ENCODE measurements at regions not wholly inside any gene's neighbourhood (a gene's known extent, or its start where the extent isn't known, plus 50 kb on each side); places are given as distances from the start of the nearest gene placed in this dataset.
"Not testable (repeated sequence)": the region's sequence is repeated elsewhere in the genome, so short reads cannot be mapped to it uniquely, and the experiment has no call there.

GRCh38 chr18:4765401-4765800 is 310.3 kb upstream of the DLGAP1 start:
- no peak for DNase-seq (ENCODE audit: low read depth in 2 of 2)

DNA sequence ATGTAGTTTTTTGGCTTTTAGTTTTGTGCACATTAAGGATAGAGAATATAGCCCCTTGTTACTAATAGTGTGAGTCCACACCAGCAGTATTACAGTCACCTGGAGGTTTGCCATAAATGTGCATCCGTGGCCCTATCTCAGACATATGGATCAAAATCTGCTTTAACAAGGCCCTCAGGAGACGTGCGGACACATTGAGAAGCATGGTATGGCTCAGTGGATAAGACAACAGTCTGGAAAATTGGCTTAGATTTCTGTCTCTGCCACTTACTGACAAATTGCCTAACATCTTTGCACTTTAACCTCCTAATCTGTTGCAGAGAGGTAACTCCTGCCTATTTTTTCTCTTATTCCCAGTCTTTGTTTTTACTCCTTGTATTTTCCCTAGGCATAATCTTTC is 307.2 kb upstream of the DLGAP1 start:
- no peak for DNase-seq (ENCODE audit: low read depth in 2 of 2)

DNA sequence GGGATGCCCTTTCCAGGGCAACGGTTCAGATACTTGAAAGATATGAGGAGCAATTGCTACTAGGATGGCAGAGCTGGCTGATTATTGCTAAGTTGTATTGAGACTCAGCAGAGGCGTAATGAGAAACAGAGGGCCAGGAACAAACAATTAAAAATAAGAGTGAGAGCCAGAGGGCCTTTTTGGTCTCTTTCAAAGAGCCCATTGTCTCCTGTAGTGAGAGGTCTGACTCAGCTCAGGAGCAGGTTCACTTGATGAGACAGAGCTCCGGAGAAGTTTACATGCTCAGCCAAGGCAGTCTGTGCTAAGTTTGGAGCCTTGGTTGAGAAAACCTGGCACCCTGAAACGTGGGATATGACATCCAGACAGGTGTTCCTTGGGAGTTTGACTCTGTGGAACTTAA is 303.9 kb upstream of the DLGAP1 start:
- no peak for DNase-seq (ENCODE audit: low read depth in 2 of 2)

DNA sequence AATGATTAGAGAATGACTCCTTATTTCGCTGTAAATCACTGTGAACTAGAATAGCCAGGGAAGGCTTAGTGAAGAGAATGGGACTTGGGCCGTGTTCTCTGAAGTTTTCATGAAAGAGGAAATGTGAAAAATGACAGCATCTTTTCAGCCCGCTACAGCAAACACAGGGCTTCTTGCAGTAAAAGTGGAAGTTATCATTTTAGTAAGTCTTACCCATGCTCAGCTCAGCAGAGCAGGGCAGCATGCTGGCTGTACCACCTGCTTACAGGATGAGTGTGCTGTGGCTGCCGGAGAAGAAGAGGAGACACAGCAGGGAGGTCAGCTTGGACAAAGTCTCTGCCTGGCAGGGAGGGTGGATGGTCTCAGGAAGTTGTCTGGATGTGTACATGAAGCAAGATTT is 300.7 kb upstream of the DLGAP1 start:
- no peak for DNase-seq (ENCODE audit: low read depth in 2 of 2)

- not testable (repeated sequence) for DNase-seq (ENCODE audit: low read depth in 2 of 2)
Measured at GRCh38 chr18:4753151-4753550, 298.0 kb upstream of the DLGAP1 start.

GRCh38 chr18:4751523-4751922 is 296.4 kb upstream of the DLGAP1 start:
- no peak for DNase-seq (ENCODE audit: low read depth in 2 of 2)

- DNase-seq (ENCODE audit: low read depth in 2 of 2): no peak
Measured at GRCh38 chr18:4750393-4751346, 295.6 kb upstream of the DLGAP1 start.

GRCh38 chr18:4748975-4749374 is 293.9 kb upstream of the DLGAP1 start:
- DNase-seq (ENCODE audit: low read depth in 2 of 2): no peak

- no peak for DNase-seq (ENCODE audit: low read depth in 2 of 2)
Measured at GRCh38 chr18:4734903-4735302, 279.8 kb upstream of the DLGAP1 start.

DNA sequence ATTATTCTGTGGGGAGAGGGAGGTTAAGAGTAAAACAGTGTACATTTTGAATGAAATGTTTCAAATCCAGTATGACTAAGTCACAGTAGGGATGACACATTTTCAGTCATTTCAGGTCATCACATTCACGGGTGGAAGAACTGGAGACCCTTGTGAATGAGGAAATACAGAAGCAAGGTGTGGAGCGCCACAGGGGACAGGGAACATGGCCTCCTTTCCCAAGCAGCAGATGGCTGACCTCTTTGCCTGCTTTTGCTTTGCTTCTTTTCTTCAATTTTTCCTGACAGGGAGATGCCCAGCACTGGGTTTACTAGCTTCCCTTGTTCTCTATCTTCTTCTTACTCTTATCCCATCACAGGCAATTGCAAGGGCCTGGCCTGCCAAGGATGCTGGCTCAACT is 278.9 kb upstream of the DLGAP1 start:
- no peak for DNase-seq (ENCODE audit: low read depth in 2 of 2)

- DNase-seq (ENCODE audit: low read depth in 2 of 2): no peak
Measured at GRCh38 chr18:4721545-4721944, 266.4 kb upstream of the DLGAP1 start.

GRCh38 chr18:4720518-4720917 is 265.4 kb upstream of the DLGAP1 start:
- no peak for DNase-seq (ENCODE audit: low read depth in 2 of 2)

DNA sequence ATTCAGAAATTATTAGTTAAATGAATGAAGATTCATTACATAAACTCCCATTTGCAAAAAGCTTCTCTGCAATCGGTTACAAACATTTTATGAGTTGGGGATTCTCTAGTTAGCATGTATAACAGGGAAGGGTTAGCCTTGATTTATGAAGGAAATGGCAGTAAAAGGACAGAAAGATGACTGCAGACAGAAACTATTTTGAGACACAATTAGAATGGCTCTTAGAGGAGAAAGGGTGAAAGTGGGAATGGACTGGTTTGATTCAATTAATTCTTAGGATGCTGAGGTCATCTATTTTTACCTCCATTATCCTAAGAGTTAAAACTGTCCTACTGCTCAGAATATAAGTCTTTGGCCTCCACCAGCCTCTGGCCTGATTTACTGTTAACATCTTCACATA is 250.8 kb upstream of the DLGAP1 start:
- no peak for DNase-seq (ENCODE audit: low read depth in 2 of 2)

DNA sequence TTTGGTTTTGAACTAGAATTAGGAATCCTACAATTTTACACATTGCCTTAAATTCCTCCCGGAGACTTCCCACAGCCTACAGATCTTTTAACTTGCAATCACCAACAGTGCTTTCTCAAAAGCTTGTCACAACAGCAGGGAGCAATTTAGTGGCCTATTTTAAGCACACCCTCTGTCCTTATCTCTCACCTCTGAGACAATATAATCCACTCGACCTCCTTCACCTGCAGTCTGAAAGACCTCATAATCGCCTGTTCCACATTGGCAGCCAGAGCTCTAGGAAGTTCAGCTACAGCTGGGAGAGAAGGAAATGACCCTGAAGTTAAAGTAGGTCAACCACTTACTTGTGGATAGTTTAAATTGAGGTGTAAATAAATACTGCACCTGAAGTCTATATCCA is 249.7 kb upstream of the DLGAP1 start:
- no peak for DNase-seq (ENCODE audit: low read depth in 2 of 2)

DNA sequence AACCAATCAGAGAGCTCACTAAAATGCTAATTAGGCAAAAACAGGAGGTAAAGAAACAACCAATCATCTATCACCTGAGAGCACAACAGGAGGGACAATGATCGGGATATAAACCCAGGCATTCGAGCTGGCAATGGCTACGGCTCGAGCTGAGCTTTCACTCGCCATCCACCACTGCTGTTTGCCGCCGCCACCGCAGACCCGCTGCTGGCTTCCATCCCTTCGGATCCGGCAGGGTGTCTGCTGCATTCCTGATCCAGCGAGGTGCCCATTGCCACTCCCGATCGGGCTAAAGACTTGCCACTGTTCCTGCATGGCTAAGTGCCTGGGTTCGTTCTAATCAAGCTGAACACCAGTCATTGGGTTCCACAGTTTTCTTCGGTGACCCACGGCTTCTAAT is 236.7 kb upstream of the DLGAP1 start:
- no peak for DNase-seq (ENCODE audit: low read depth in 2 of 2)

DNA sequence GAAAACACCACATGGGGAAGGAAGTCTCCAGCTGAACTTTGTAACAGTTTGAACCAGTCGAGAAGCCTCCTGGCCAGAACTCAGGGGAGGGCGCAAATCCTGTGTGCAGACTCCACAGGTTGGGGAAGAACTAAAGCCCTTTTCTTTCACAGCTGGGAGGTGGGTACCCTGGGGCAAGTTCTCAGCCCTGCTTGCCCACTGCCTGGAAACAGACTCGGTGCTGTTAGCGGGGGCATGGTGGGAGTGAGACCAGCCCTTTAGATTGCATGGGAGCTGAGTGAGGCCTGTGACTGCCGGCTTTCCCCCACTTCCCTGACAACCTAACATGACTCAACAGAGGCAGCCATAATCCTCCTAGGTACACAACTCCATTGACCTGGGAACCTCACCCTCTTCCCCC is 223.6 kb upstream of the DLGAP1 start:
- not testable (repeated sequence) for DNase-seq (ENCODE audit: low read depth in 2 of 2)

GRCh38 chr18:4677006-4677405 is 221.9 kb upstream of the DLGAP1 start:
- no peak for DNase-seq (ENCODE audit: low read depth in 2 of 2)

DNA sequence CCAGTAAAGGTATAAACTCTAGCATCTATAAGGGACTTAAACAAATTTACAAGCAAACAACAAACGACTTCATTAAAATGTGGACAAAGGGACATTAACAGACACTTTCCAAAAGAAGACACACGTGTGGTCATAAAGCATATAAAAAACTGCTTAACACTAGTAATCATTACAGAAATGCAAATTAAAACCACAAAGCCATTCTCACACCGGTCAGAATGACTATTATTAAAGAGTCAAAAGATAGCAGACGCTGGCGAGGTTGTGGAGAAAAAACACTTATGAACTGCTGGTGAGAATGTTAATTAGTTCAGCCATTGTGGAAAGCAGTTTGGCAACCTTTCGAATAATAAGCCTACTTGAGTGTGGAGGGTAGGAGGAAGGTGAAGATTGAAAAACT is 217.1 kb upstream of the DLGAP1 start:
- no peak for DNase-seq (ENCODE audit: low read depth in 2 of 2)

DNA sequence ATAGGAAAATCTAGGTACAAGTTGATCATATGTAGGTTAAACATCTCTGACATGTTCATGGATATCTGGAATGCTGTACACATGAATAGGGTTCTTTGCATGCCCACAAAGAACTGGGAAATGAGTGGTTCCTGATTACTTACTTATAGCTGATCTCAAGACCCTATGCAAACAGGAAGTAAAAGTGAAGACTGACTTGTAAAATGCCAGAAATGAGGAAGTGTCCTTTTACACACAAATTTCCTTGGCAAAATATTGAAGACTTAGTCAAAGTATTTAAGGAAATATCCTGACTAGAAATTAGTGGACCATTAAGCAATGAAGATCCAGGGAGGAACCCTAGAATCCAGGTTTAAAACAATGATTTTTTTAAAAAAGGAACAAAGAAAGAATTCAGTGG is 203.7 kb upstream of the DLGAP1 start:
- DNase-seq (ENCODE audit: low read depth in 2 of 2): no peak

DNA sequence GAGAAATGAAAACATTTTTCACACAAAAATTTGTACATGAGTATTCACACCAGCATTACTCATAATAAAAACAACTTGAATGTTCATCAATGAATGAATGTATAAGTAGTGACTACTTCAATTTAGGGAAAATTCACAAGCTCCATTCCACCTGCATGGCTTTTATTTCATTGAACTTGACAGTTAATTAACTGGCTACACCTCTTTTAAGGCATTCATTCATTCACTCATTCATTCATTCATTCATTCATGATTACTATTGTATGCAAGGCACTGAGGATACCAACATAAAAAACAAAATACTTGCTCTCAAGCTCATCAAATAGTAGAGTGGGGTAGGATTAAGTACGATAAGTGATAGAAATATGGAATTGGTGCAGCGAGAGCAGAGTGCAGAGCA is 198.3 kb upstream of the DLGAP1 start:
- DNase-seq (ENCODE audit: low read depth in 2 of 2): no peak

DNA sequence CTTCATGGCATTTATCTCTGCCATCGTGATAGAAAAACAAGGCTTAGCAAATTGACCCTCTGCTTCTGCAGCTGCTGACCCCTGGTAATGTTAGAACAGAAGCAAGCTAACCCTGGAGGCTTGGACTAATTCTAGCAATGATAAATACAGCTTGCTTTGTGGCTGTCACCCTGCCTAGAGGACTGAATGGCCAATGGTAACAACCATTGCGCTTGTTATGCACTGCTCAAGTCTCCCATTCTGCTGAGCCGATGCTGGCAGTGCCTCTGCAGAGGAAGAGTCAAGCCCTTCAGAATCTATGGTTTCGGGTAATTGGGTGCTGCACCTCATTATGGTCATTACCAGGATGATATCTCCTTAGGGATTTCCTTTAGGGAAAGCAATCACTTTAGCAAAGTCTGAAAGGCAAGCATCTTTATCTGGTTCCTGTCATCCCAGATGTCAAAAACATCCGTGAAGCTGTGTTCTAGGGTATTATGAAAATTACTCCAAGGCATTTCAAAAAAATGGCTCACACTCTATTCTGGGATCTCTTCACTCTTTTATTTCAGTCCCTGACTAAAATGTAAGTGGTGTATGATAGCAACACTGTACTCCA is 186.8 kb upstream of the DLGAP1 start:
- no peak for DNase-seq (ENCODE audit: low read depth in 2 of 2)

GRCh38 chr18:4640349-4641012 is 185.4 kb upstream of the DLGAP1 start:
- no peak for DNase-seq (ENCODE audit: low read depth in 2 of 2)
